GM06990 (cell line): ENCODE measurements at regions not wholly inside any gene's neighbourhood (a gene's known extent, or its start where the extent isn't known, plus 50 kb on each side); places are given as distances from the start of the nearest gene placed in this dataset.

ENCODE experiments used
- DNase-seq: peaks from one replicate; pipeline ENCODE4 v3.0.0-alpha.2; 2011; ENCODE audit not compliant: insufficient read length; ENCODE audit errors: extremely low read depth
- H3K27me3 ChIP-seq: replicated peaks from 2 replicates; pipeline ENCODE4 v1.6.0; 2011; ENCODE audit warnings: low read length; ENCODE audit not compliant: control insufficient read depth, insufficient read depth
- H3K36me3 ChIP-seq: 2 replicates; pipeline ENCODE4 v1.5.1; 2011; ENCODE audit warnings: low read length; ENCODE audit not compliant: control insufficient read depth, insufficient read depth
- H3K4me3 ChIP-seq: replicated peaks from 2 replicates; pipeline ENCODE4 v1.5.1; 2011; ENCODE audit warnings: low read depth, mild to moderate bottlenecking, control low read depth, low read length
- TF ChIP-seq, protein P1 (sequence below): IDR thresholded peaks from 2 replicates; pipeline ENCODE4 v1.5.1; 2011; ENCODE audit warnings: low read length, control low read depth, mild to moderate bottlenecking, inconsistent platforms; ENCODE audit not compliant: insufficient read depth, poor library complexity, severe bottlenecking

DNA sequence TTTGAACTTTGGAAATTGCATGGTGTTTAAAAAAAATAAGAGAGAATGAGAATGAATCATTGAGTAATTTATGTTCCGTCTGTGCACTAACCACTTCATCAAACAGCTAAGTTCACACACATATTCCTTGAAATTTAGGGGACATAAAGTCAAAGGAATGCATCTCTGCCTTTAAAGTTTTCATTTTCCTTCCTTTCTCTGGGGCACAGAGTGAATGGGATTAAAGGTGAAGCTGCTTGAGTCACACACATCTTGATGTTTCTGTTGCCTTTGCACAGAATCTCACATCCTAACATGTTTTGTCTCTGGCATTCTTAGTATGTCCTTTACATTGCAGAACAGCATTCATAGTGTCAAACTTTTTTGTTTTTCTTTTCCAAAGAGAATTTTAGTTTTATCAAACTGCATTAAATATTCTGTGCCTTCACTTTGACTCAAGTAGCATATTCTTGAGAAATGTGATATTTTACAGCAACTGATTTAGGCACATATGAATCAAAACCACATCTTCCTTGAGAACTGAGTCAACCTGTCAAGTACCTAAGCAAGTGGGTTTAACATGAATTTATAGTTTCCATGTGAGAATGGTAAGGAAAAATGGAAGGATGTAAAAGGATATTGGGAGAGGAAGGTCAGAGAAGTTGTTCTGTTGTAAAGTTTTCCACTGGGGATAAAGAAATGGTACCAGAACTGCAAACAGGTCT is 169.1 kb upstream of the THUMPD2 start:
- H3K4me3 ChIP-seq = no peak overlapping the region
- DNase-seq = no peak
- TF ChIP-seq, protein P1, sequence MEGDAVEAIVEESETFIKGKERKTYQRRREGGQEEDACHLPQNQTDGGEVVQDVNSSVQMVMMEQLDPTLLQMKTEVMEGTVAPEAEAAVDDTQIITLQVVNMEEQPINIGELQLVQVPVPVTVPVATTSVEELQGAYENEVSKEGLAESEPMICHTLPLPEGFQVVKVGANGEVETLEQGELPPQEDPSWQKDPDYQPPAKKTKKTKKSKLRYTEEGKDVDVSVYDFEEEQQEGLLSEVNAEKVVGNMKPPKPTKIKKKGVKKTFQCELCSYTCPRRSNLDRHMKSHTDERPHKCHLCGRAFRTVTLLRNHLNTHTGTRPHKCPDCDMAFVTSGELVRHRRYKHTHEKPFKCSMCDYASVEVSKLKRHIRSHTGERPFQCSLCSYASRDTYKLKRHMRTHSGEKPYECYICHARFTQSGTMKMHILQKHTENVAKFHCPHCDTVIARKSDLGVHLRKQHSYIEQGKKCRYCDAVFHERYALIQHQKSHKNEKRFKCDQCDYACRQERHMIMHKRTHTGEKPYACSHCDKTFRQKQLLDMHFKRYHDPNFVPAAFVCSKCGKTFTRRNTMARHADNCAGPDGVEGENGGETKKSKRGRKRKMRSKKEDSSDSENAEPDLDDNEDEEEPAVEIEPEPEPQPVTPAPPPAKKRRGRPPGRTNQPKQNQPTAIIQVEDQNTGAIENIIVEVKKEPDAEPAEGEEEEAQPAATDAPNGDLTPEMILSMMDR = no peak
- no peaks in the 10 kb centered on the region for H3K36me3 ChIP-seq
- no peaks in the 10 kb centered on the region for H3K27me3 ChIP-seq

DNA sequence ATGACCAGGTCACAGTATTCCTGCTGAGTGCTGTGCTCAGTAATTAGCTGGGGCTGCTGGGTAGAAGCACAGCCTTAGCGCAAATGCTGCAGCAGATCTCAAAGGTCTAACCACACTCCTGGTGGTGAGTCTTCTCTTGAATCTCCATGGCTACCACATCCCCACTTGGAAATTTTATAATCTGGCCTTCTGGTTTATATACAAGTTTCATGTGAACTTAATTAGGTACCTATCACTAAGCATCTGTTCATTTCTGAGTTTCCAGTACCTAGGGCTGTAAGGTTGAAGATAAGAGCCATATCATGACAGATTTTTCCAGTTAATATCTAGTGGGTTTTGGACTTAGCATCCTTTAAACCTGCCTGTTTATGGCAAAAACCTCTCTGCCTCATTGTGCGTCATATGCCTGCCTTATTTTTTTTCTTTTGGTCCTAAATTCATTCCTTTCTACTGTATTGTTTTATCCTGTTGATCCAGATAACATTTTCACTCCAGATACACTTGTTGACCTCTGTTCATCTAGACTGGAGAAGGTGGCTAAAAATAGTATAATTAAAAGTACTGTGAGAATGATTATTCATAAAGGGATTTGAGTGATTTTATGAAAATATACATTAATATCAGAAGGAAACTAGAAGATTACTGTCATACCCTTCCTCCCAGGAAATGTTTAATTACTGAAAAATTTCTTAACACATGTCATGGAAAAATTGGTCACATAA is 168.4 kb upstream of the THUMPD2 start:
- H3K27me3 ChIP-seq = no peaks in the 10 kb centered on the region
- H3K4me3 ChIP-seq = no peak overlapping the region
- DNase-seq = no peak
- TF ChIP-seq, protein P1 = no peak
- no peaks in the 10 kb centered on the region for H3K36me3 ChIP-seq

DNA sequence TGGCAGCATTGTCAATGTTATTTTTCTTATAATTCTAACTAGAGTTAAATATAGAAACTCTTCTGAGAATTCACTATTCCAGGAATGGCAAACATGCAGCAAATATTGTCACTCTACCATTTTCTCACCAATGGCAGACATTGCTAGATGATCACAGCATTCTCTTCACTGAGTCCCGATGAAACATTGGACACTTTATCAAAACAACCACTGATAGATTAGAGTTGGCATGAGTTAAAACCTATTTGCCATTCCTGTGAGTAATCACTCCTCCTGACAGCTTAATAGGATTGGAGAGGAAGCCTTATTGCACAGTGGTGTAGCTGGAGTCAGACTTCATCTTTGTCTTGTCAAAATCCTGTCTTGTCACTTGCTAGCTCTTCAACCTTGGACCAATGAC is 163.9 kb upstream of the THUMPD2 start:
- no peak overlapping the region for H3K4me3 ChIP-seq

DNA sequence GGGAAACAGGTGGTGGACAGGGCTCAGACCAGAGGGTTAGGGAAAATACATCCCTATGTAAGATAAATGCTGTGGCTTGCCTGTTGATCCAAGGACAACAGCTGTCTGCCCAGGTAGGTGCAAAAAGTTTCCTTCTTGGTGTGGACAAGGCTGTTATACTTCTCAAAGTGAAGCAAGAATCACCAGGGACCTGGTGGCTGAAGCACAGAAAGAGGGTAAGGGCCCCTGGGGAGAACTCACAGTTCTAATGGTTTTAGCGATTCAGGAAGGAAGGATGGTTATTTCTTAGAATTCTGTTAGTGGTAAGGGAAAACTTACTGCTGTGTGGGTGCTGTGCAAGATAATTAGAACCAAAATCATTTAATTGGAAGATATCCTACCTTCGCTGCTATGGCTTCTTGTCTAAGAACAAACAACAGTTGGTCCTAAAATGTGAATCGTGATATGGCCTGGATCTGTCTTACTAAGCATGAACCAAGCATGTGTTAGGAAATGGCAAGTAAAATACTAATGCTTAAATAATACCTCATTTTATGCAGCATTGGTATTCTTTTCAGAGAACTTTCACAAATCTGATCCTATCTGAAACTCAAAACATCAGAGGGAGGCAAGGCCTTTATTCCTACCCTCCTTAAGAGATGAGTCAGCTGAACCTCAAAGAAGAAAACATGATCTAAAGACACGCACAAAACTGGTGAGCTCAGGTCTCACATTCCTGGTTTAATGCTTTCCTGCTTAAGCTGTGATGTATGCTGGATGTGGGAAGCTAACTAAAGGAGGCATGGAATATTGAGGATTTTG is 159.2 kb upstream of the THUMPD2 start:
- Histone ChIP-seq H3K27me3 (no peaks in the 10 kb centered on the region; the same call in 1 of the 2 replicates), H3K36me3 (no peaks in the 10 kb centered on the region), H3K4me3 (no peak overlapping the region)
- no peak for DNase-seq
- TF ChIP-seq, protein P1 = no peak

More for the DNA sequence above, 163.9 kb upstream of the THUMPD2 start:
- H3K27me3 ChIP-seq = no peaks in the 10 kb centered on the region; the same call in 1 of the 2 replicates
- no peak for DNase-seq
- TF ChIP-seq, protein P1 = no peak
- H3K36me3 ChIP-seq = no peaks in the 10 kb centered on the region

DNA sequence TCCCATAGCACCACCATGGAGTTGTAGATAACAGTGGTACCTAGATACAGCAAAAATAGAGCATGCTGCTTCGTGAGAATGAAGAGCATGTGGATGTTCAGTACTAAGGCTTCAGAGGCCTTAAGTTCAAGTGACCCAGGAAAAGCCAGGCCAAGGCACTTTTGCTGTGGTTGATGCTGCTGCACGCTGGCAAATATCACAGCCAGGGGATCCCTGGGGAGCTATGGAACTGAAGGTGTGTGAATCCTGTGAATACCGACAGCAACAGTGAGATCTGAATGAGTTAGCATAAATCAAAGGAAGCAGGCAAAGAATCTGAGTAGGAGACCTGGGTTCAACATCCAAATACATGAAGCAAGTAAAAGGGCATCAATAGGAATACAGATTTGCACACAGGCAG is 158.6 kb upstream of the THUMPD2 start:
- H3K36me3 ChIP-seq = no peaks in the 10 kb centered on the region
- no peak for DNase-seq
- TF ChIP-seq, protein P1 = no peak
- H3K4me3 ChIP-seq = no peak overlapping the region
- no peaks in the 10 kb centered on the region; the same call in 1 of the 2 replicates for H3K27me3 ChIP-seq
